Endothelial cell of umbilical vein (primary cell): ENCODE measurements at regions not wholly inside any gene's neighbourhood (a gene's known extent, or its start where the extent isn't known, plus 50 kb on each side); places are given as distances from the start of the nearest gene placed in this dataset.

Source experiments
- BruUV-seq: library from RNA; stranded (reverse); fragments of 400-500 nt; replicated peaks from 2 replicates; lab custom pipeline; 2021; lab: Mats Ljungman, UMichigan
- CTCF ChIA-PET: fragments of 300-600, 350-600 bp; sonication (Branson Sonifier 250); formaldehyde crosslinking; loops from one replicate; lab custom pipeline; 2021; ENCODE audit warnings: antibody characterized with exemption, inconsistent platforms; lab: Charles Lee
- POLR2A ChIA-PET: fragments of 300-600, 350-600 bp; sonication (Branson Sonifier 250); formaldehyde crosslinking; loops from one replicate; lab custom pipeline; 2021; ENCODE audit warnings: antibody characterized with exemption, inconsistent platforms; lab: Charles Lee
- DNase-seq: peaks from one replicate; pipeline ENCODE4 v3.0.0-alpha.2; 2011; ENCODE audit warnings: low read depth, low spot score
- FAIRE-seq: peaks from 2 replicates; lab custom pipeline; 2011; peaks lifted over from hg19 to GRCh38; lab: Jason Lieb, UNC
- H2AFZ ChIP-seq: 2 replicates; pipeline ENCODE4 v1.6.0; 2012; ENCODE audit warnings: low read depth, low read length, control low read depth, inconsistent platforms
- H3K27ac ChIP-seq: 2 replicates; pipeline ENCODE4 v1.5.1; 2011; ENCODE audit warnings: low read depth, mild to moderate bottlenecking, control low read depth, low read length, moderate library complexity; ENCODE audit not compliant: insufficient read depth
- H3K27me3 ChIP-seq, 2 experiments: 2 replicates each; pipeline versions ENCODE4 v1.6.0 to v1.6.1; 2011; ENCODE audit warnings: low read length in 2 of 2, mixed read lengths in 1 of 2; ENCODE audit not compliant: control insufficient read depth in 2 of 2, insufficient read depth in 2 of 2
- H3K36me3 ChIP-seq, 2 experiments: 2 replicates in 1 of 2; 3 replicates in 1 of 2; pipeline ENCODE4 v1.5.1; 2011; ENCODE audit warnings: low read length in 2 of 2, mild to moderate bottlenecking in 1 of 2, moderate library complexity in 1 of 2; ENCODE audit not compliant: control insufficient read depth in 2 of 2, insufficient read depth in 2 of 2; ENCODE audit errors: extremely low read depth in 1 of 2
- H3K4me1 ChIP-seq: 3 replicates; pipeline ENCODE4 v1.5.1; 2011; ENCODE audit warnings: mild to moderate bottlenecking, low read length; ENCODE audit not compliant: control insufficient read depth, insufficient read depth; ENCODE audit errors: extremely low read depth
- H3K4me2 ChIP-seq: 2 replicates; pipeline ENCODE4 v1.6.1; 2011; ENCODE audit warnings: low read length, control low read depth, mixed read lengths; ENCODE audit not compliant: insufficient read depth
- H3K4me3 ChIP-seq, 3 experiments: fragments of 200-600 bp in 1 of 3; sonication (generic), shearing (Covaris generic) in 1 of 3; replicated peaks in 1 of 3; 2 replicates each; pipeline ENCODE4 v1.5.1; 2011 to 2016; ENCODE audit warnings: control low read depth in 3 of 3, low read length in 3 of 3, mild to moderate bottlenecking in 2 of 3, inconsistent platforms in 1 of 3, low read depth in 1 of 3, moderate library complexity in 1 of 3; ENCODE audit not compliant: insufficient read depth in 1 of 3
- H3K79me2 ChIP-seq: 2 replicates; pipeline ENCODE4 v1.6.0; 2012; ENCODE audit warnings: low read length, inconsistent platforms; ENCODE audit not compliant: control insufficient read depth, insufficient read depth
- H3K9ac ChIP-seq: replicated peaks from 2 replicates; pipeline ENCODE3; 2011; ENCODE audit warnings: low read length, control low read depth; ENCODE audit not compliant: insufficient read depth; ENCODE audit errors: extremely low read depth
- H3K9me1 ChIP-seq: replicated peaks from 3 replicates; pipeline ENCODE4 v1.6.0; 2011; ENCODE audit warnings: mild to moderate bottlenecking, low read length; ENCODE audit not compliant: control insufficient read depth, insufficient read depth; ENCODE audit errors: extremely low read depth
- H3K9me3 ChIP-seq: replicated peaks from 2 replicates; pipeline ENCODE4 v1.5.1; 2012; ENCODE audit warnings: low read length, inconsistent platforms; ENCODE audit not compliant: control insufficient read depth, insufficient read depth
- H4K20me1 ChIP-seq: replicated peaks from 2 replicates; pipeline ENCODE3; 2011; ENCODE audit warnings: mild to moderate bottlenecking, low read length; ENCODE audit not compliant: control insufficient read depth, insufficient read depth; ENCODE audit errors: extremely low read depth
- CTCF ChIP-seq, 2 donors: IDR thresholded peaks; 1 replicate in 1 of 2; 2 replicates in 1 of 2; pipeline ENCODE4 v1.5.1; 2011; ENCODE audit warnings: low read length in 2 of 2, mild to moderate bottlenecking in 2 of 2, moderate library complexity in 2 of 2, control low read depth in 1 of 2, inconsistent platforms in 1 of 2, low read depth in 1 of 2; ENCODE audit not compliant: insufficient read depth in 1 of 2; ENCODE audit errors: extremely low read depth in 1 of 2
- EZH2 ChIP-seq: IDR thresholded peaks from 2 replicates; pipeline ENCODE4 v1.6.1; 2012; ENCODE audit warnings: borderline replicate concordance, low read depth, mild to moderate bottlenecking, moderate library complexity, low read length, inconsistent platforms; ENCODE audit not compliant: severe bottlenecking
- FOS ChIP-seq: IDR thresholded peaks from 2 replicates; pipeline ENCODE4 v1.6.1; 2011; ENCODE audit warnings: mild to moderate bottlenecking, low read length, moderate library complexity, borderline replicate concordance; ENCODE audit not compliant: insufficient read depth
- GATA2 ChIP-seq: IDR thresholded peaks from 2 replicates; pipeline ENCODE4 v1.7.0; 2011; ENCODE audit warnings: low read depth, mild to moderate bottlenecking, moderate library complexity, mixed read lengths, low read length; ENCODE audit not compliant: insufficient read length, insufficient read depth
- JUN ChIP-seq: IDR thresholded peaks from 2 replicates; pipeline ENCODE4 v1.6.1; 2011; ENCODE audit warnings: borderline replicate concordance, low read depth; ENCODE audit not compliant: insufficient read length, insufficient read depth
- MAX ChIP-seq: IDR thresholded peaks from 2 replicates; pipeline ENCODE4 v1.6.1; 2011; ENCODE audit not compliant: insufficient read depth, insufficient read length
- MYC ChIP-seq: IDR thresholded peaks from one replicate; pipeline ENCODE4 v1.6.1; 2011; ENCODE audit warnings: mild to moderate bottlenecking, low read depth, low read length
- POLR2A ChIP-seq: IDR thresholded peaks from 2 replicates; pipeline ENCODE4 v1.6.1; 2012; ENCODE audit warnings: low read depth, mild to moderate bottlenecking, control low read depth, low read length
- POLR2AphosphoS5 ChIP-seq: IDR thresholded peaks from 2 replicates; pipeline ENCODE4 v1.6.1; 2012; ENCODE audit warnings: low read depth, mild to moderate bottlenecking, control low read depth, low read length, moderate library complexity; ENCODE audit not compliant: insufficient read depth
- dilution Hi-C: fragments of 300-500 bp; cut with MboI; formaldehyde crosslinking; loops from one replicate; pipeline ENCODE4 v1.15.0; 2019; ENCODE audit warnings: low sequenced_read_pairs; ENCODE audit not compliant: extremely low pct_ligation_motif_present
- intact Hi-C: fragments of 100-400 bp; cut with micrococcal nuclease; formaldehyde crosslinking; loops from one replicate; pipeline ENCODE4 v1.10.0; 2022

- FAIRE-seq (no peak), DNase-seq (no peak)
- H3K27ac ChIP-seq, result no peak overlapping the region
- H3K4me2 ChIP-seq, result no peak overlapping the region
- no peaks in the 10 kb centered on the region for H3K4me1 ChIP-seq
- H3K9me1 ChIP-seq, result no peaks in the 10 kb centered on the region
- H3K9me3 ChIP-seq, result no peaks in the 10 kb centered on the region
- ChIA-PET CTCF (no interaction called here), POLR2A (no interaction called here)
- intact Hi-C loops, result no loop called here
- no peak overlapping the region for H3K9ac ChIP-seq
- H2AFZ ChIP-seq, result no peak overlapping the region
- H3K36me3 ChIP-seq, result no peaks in the 10 kb centered on the region
- TF ChIP-seq POLR2AphosphoS5 (no peak), JUN (no peak), POLR2A (no peak), MYC (no peak), MAX (no peak), FOS (no peak), EZH2 (no peak), CTCF (IDR thresholded peaks at IDR 0.05; ENCODE audit: extremely low read depth in 1 of 2, insufficient read depth in 1 of 2, low read depth in 1 of 2, low read length in 2 of 2) (no peak), GATA2 (no peak)
- no peak overlapping the region for H3K4me3 ChIP-seq
- no peaks in the 10 kb centered on the region for H3K27me3 ChIP-seq
- H4K20me1 ChIP-seq, result no peaks in the 10 kb centered on the region
- BruUV-seq, result no TSS peak
- H3K79me2 ChIP-seq, result no peaks in the 10 kb centered on the region
- dilution Hi-C loops, result no loop called here
These were observed 1355.0 kb upstream of the MAP3K7 start for GRCh38 chr6:91941838-91942237.
